ENCODE measurements at regions not wholly inside any gene's neighbourhood (a gene's known extent, or its start where the extent isn't known, plus 50 kb on each side); places are given as distances from the start of the nearest gene placed in this dataset.

GRCh38 chr9:79924836-79925235 is 353.1 kb downstream of the TLE4 start (continued):
- no peak for TF ChIP-seq CHD7 (IDR thresholded peaks at IDR 0.05; ENCODE audit: insufficient replicate concordance, low read length)
- TF ChIP-seq BCL11A (IDR thresholded peaks at IDR 0.05; ENCODE audit: low read depth in 2 of 2, low read length in 2 of 2), result no peak
- no peak for TF ChIP-seq MAFK (IDR thresholded peaks at IDR 0.05; ENCODE audit: low read depth, low read length)
- TF ChIP-seq YY1 (IDR thresholded peaks at IDR 0.05; ENCODE audit: low read depth, low read length), result no peak
- TF ChIP-seq TCF12 (IDR thresholded peaks at IDR 0.05; ENCODE audit: low read depth, low read length), result no peak
